SIG-M5 (cell line): ENCODE measurements at regions not wholly inside any gene's neighbourhood (a gene's known extent, or its start where the extent isn't known, plus 50 kb on each side); places are given as distances from the start of the nearest gene placed in this dataset.
"Not testable (repeated sequence)": the region's sequence is repeated elsewhere in the genome, so short reads cannot be mapped to it uniquely, and the experiment has no call there.

Source experiments
- DNase-seq: peaks from one replicate; lab custom pipeline; 2025; lab: John Stamatoyannopoulos, UW

GRCh38 chr2:144124882-144125281 lies 395.0 kb downstream of the ZEB2 start:
- no peak for DNase-seq

GRCh38 chr2:144120487-144120886 lies 399.4 kb downstream of the ZEB2 start:
- no peak for DNase-seq

GRCh38 chr2:144117086-144117485 lies 402.8 kb downstream of the ZEB2 start:
- DNase-seq = no peak

GRCh38 chr2:144115739-144116291 lies 404.1 kb downstream of the ZEB2 start:
- DNase-seq = no peak

- DNase-seq = no peak
These were observed 405.2 kb downstream of the ZEB2 start for GRCh38 chr2:144114760-144115159.

- DNase-seq = no peak
These were observed 408.5 kb downstream of the ZEB2 start for GRCh38 chr2:144111437-144111836.

- DNase-seq = not testable (repeated sequence)
These were observed 413.8 kb downstream of the ZEB2 start for GRCh38 chr2:144106104-144106503.

GRCh38 chr2:144102386-144102785 lies 417.5 kb downstream of the ZEB2 start:
- DNase-seq = no peak

GRCh38 chr2:144099780-144100377 lies 420.0 kb downstream of the ZEB2 start:
- no peak for DNase-seq

GRCh38 chr2:144099340-144099739 lies 420.6 kb downstream of the ZEB2 start:
- no peak for DNase-seq

GRCh38 chr2:144097440-144098225 lies 422.3 kb downstream of the ZEB2 start:
- no peak for DNase-seq

- DNase-seq = no peak
These were observed 423.4 kb downstream of the ZEB2 start for GRCh38 chr2:144096531-144096930.

- DNase-seq = no peak
These were observed 425.3 kb downstream of the ZEB2 start for GRCh38 chr2:144094408-144095151.

GRCh38 chr2:144091622-144092021 lies 428.3 kb downstream of the ZEB2 start:
- DNase-seq = no peak

- DNase-seq = no peak
These were observed 431.1 kb downstream of the ZEB2 start for GRCh38 chr2:144088863-144089262.

- DNase-seq = no peak
These were observed 433.0 kb downstream of the ZEB2 start for GRCh38 chr2:144086965-144087364.

- no peak for DNase-seq
These were observed 434.9 kb downstream of the ZEB2 start for GRCh38 chr2:144085016-144085415.

- no peak for DNase-seq
These were observed 435.7 kb downstream of the ZEB2 start for GRCh38 chr2:144084114-144084661.

- no peak for DNase-seq
These were observed 436.7 kb downstream of the ZEB2 start for GRCh38 chr2:144083211-144083610.

GRCh38 chr2:144082777-144083176 lies 437.1 kb downstream of the ZEB2 start:
- no peak for DNase-seq

GRCh38 chr2:144082327-144082726 lies 437.6 kb downstream of the ZEB2 start:
- no peak for DNase-seq

- DNase-seq = no peak
These were observed 438.6 kb downstream of the ZEB2 start for GRCh38 chr2:144081272-144081671.
